Stimulated activated CD8-positive, alpha-beta memory T cell treated with anti-CD3 and anti-CD28 coated beads, Interleukin-7, amount 100 ng/mL, for 1 hour (primary cell): ENCODE measurements at regions not wholly inside any gene's neighbourhood (a gene's known extent, or its start where the extent isn't known, plus 50 kb on each side); places are given as distances from the start of the nearest gene placed in this dataset.

Experiments
- DNase-seq, 2 donors: peaks; one replicate each; pipeline ENCODE4 v3.0.0-alpha.2; 2020; ENCODE audit warnings: low read depth in 2 of 2

GRCh38 chr5:124692950-124693349, 53.5 kb downstream of the ZNF608 start:
- DNase-seq: no peak

GRCh38 chr5:124692324-124692723, 54.1 kb downstream of the ZNF608 start:
- DNase-seq: no peak

- DNase-seq: no peak
These were observed 56.8 kb downstream of the ZNF608 start for GRCh38 chr5:124689653-124690052.

- DNase-seq: no peak
These were observed 60.0 kb downstream of the ZNF608 start for GRCh38 chr5:124686239-124687004.

- DNase-seq: no peak
These were observed 61.0 kb downstream of the ZNF608 start for GRCh38 chr5:124685404-124685930.

- DNase-seq: no peak
These were observed 62.4 kb downstream of the ZNF608 start for GRCh38 chr5:124683917-124684555.

GRCh38 chr5:124679578-124680199, 66.8 kb downstream of the ZNF608 start:
- no peak for DNase-seq

GRCh38 chr5:124678922-124679519, 67.4 kb downstream of the ZNF608 start:
- no peak for DNase-seq

- no peak for DNase-seq
These were observed 68.0 kb downstream of the ZNF608 start for GRCh38 chr5:124678468-124678867.

GRCh38 chr5:124677374-124678351, 68.8 kb downstream of the ZNF608 start:
- DNase-seq: no peak

- no peak for DNase-seq
These were observed 70.2 kb downstream of the ZNF608 start for GRCh38 chr5:124675931-124676846.

- no peak for DNase-seq
These were observed 75.2 kb downstream of the ZNF608 start for GRCh38 chr5:124671193-124671592.

- no peak for DNase-seq
These were observed 75.7 kb downstream of the ZNF608 start for GRCh38 chr5:124670722-124671184.

GRCh38 chr5:124669956-124670721, 76.3 kb downstream of the ZNF608 start:
- DNase-seq: no peak

GRCh38 chr5:124669300-124669648, 77.2 kb downstream of the ZNF608 start:
- DNase-seq: no peak

GRCh38 chr5:124668353-124669299, 77.8 kb downstream of the ZNF608 start:
- no peak for DNase-seq

GRCh38 chr5:124665625-124666024, 80.8 kb downstream of the ZNF608 start:
- DNase-seq: no peak

- DNase-seq: no peak
These were observed 81.4 kb downstream of the ZNF608 start for GRCh38 chr5:124665035-124665434.
